Adrenal gland (tissue), 5 donors: ENCODE measurements at regions not wholly inside any gene's neighbourhood (a gene's known extent, or its start where the extent isn't known, plus 50 kb on each side); places are given as distances from the start of the nearest gene placed in this dataset.

Experiments
- POLR2A ChIP-seq, 2 donors: fragments of 450-650 bp; IDR thresholded peaks; one replicate each; pipeline ENCODE4 v1.6.1; 2017; ENCODE audit warnings: antibody characterized with exemption in 2 of 2, mild to moderate bottlenecking in 2 of 2, moderate library complexity in 1 of 2
- TF ChIP-seq, protein P1 (sequence below), 6 experiments: fragments of 450-650 bp in 4 of 6; fragments of 200-600 bp in 2 of 6; sonication (generic) in 1 of 6; IDR thresholded peaks; 1 replicate in 5 of 6; 2 replicates in 1 of 6; pipeline versions ENCODE4 v1.5.1 to v1.8.0; 2016 to 2021; ENCODE audit warnings: antibody characterized with exemption in 6 of 6, mild to moderate bottlenecking in 2 of 6, moderate library complexity in 1 of 6
- donor health status: DM: no; HTN: no; CAD: no.

- TF ChIP-seq, protein P1, sequence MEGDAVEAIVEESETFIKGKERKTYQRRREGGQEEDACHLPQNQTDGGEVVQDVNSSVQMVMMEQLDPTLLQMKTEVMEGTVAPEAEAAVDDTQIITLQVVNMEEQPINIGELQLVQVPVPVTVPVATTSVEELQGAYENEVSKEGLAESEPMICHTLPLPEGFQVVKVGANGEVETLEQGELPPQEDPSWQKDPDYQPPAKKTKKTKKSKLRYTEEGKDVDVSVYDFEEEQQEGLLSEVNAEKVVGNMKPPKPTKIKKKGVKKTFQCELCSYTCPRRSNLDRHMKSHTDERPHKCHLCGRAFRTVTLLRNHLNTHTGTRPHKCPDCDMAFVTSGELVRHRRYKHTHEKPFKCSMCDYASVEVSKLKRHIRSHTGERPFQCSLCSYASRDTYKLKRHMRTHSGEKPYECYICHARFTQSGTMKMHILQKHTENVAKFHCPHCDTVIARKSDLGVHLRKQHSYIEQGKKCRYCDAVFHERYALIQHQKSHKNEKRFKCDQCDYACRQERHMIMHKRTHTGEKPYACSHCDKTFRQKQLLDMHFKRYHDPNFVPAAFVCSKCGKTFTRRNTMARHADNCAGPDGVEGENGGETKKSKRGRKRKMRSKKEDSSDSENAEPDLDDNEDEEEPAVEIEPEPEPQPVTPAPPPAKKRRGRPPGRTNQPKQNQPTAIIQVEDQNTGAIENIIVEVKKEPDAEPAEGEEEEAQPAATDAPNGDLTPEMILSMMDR (IDR thresholded peaks at IDR 0.05), result no peak
- no peak for TF ChIP-seq POLR2A (IDR thresholded peaks at IDR 0.05)
These were observed 69.6 kb upstream of the TIAM1 start for GRCh38 chr21:31413698-31414097.
